ENCODE measurements at regions not wholly inside any gene's neighbourhood (a gene's known extent, or its start where the extent isn't known, plus 50 kb on each side); places are given as distances from the start of the nearest gene placed in this dataset.

GRCh38 chr5:105030153-105030552 is 1467.6 kb upstream of the NUDT12 start:
- no peak for DNase-seq (ENCODE audit: low spot score)

- DNase-seq (ENCODE audit: low spot score): no peak
Observed at GRCh38 chr5:105015098-105015497, 1452.5 kb upstream of the NUDT12 start.

GRCh38 chr5:104998572-104998971 is 1436.0 kb upstream of the NUDT12 start:
- DNase-seq (ENCODE audit: low spot score): no peak

- DNase-seq (ENCODE audit: low spot score): no peak
Observed at GRCh38 chr5:104998169-104998568, 1435.6 kb upstream of the NUDT12 start.

- no peak for DNase-seq (ENCODE audit: low spot score)
Observed at GRCh38 chr5:104987074-104987473, 1424.5 kb upstream of the NUDT12 start.

GRCh38 chr5:104977529-104977928 is 1414.9 kb upstream of the NUDT12 start:
- DNase-seq (ENCODE audit: low spot score): no peak

- DNase-seq (ENCODE audit: low spot score): no peak
Observed at GRCh38 chr5:104967806-104968410, 1405.3 kb upstream of the NUDT12 start.

GRCh38 chr5:104965006-104965405 is 1402.4 kb upstream of the NUDT12 start:
- DNase-seq (ENCODE audit: low spot score): no peak

GRCh38 chr5:104955479-104955878 is 1392.9 kb upstream of the NUDT12 start:
- DNase-seq (ENCODE audit: low spot score): no peak

- DNase-seq (ENCODE audit: low spot score): no peak
Observed at GRCh38 chr5:104952876-104953275, 1390.3 kb upstream of the NUDT12 start.

GRCh38 chr5:104951829-104952228 is 1389.2 kb upstream of the NUDT12 start:
- no peak for DNase-seq (ENCODE audit: low spot score)

GRCh38 chr5:104947076-104947475 is 1384.5 kb upstream of the NUDT12 start:
- DNase-seq (ENCODE audit: low spot score): no peak

- DNase-seq (ENCODE audit: low spot score): no peak
Observed at GRCh38 chr5:104942735-104943134, 1380.1 kb upstream of the NUDT12 start.

- DNase-seq (ENCODE audit: low spot score): no peak
Observed at GRCh38 chr5:104941030-104941645, 1378.5 kb upstream of the NUDT12 start.

- no peak for DNase-seq (ENCODE audit: low spot score)
Observed at GRCh38 chr5:104937598-104937997, 1375.0 kb upstream of the NUDT12 start.

GRCh38 chr5:104932431-104932830 is 1369.8 kb upstream of the NUDT12 start:
- DNase-seq (ENCODE audit: low spot score): no peak

- DNase-seq (ENCODE audit: low spot score): no peak
Observed at GRCh38 chr5:104928906-104929520, 1366.4 kb upstream of the NUDT12 start.

- no peak for DNase-seq (ENCODE audit: low spot score)
Observed at GRCh38 chr5:104915226-104915625, 1352.6 kb upstream of the NUDT12 start.

GRCh38 chr5:104914536-104915070 is 1352.0 kb upstream of the NUDT12 start:
- no peak for DNase-seq (ENCODE audit: low spot score)

GRCh38 chr5:104913841-104914281 is 1351.3 kb upstream of the NUDT12 start:
- no peak for DNase-seq (ENCODE audit: low spot score)

GRCh38 chr5:104909803-104910202 is 1347.2 kb upstream of the NUDT12 start:
- DNase-seq (ENCODE audit: low spot score): no peak

GRCh38 chr5:104904561-104904960 is 1342.0 kb upstream of the NUDT12 start:
- no peak for DNase-seq (ENCODE audit: low spot score)

- no peak for DNase-seq (ENCODE audit: low spot score)
Observed at GRCh38 chr5:104903941-104904340, 1341.4 kb upstream of the NUDT12 start.
